Neuronal stem cell (in vitro differentiated cells): ENCODE measurements at regions not wholly inside any gene's neighbourhood (a gene's known extent, or its start where the extent isn't known, plus 50 kb on each side); places are given as distances from the start of the nearest gene placed in this dataset.

ENCODE experiments used
- DNase-seq: peaks from one replicate; pipeline ENCODE4 v3.0.0-alpha.2; 2013; ENCODE audit warnings: low spot score
- H2AFZ ChIP-seq: one replicate; pipeline ENCODE4 v1.6.1; 2013; ENCODE audit warnings: mild to moderate bottlenecking, low read length, inconsistent platforms
- H2AK5ac ChIP-seq: 2 replicates; pipeline ENCODE4 v1.6.1; 2013; ENCODE audit warnings: low read depth, mild to moderate bottlenecking, inconsistent platforms, low read length, moderate library complexity, mixed read lengths
- H2BK120ac ChIP-seq: 2 replicates; pipeline ENCODE4 v1.6.1; 2013; ENCODE audit warnings: low read depth, mild to moderate bottlenecking, inconsistent platforms, low read length, moderate library complexity, mixed read lengths
- H2BK12ac ChIP-seq: one replicate; pipeline ENCODE4 v1.6.1; 2013; ENCODE audit warnings: low read length, inconsistent platforms
- H2BK15ac ChIP-seq: 2 replicates; pipeline ENCODE4 v1.6.1; 2013; ENCODE audit warnings: mild to moderate bottlenecking, low read length, inconsistent platforms, mixed read lengths
- H2BK5ac ChIP-seq: one replicate; pipeline ENCODE4 v1.6.1; 2013; ENCODE audit warnings: inconsistent platforms, mild to moderate bottlenecking, low read length, moderate library complexity
- H3K14ac ChIP-seq: one replicate; pipeline ENCODE4 v1.6.1; 2013; ENCODE audit warnings: low read length, inconsistent platforms
- H3K18ac ChIP-seq: 2 replicates; pipeline ENCODE4 v1.6.1; 2013; ENCODE audit warnings: low read length, inconsistent platforms
- H3K23ac ChIP-seq: 2 replicates; pipeline ENCODE4 v1.6.1; 2013; ENCODE audit warnings: low read depth, mild to moderate bottlenecking, mixed read lengths, low read length, inconsistent platforms; ENCODE audit not compliant: poor library complexity
- H3K27ac ChIP-seq: replicated peaks from 3 replicates; pipeline ENCODE4 v1.5.1; 2013; ENCODE audit warnings: low read length, inconsistent platforms
- H3K27me3 ChIP-seq, 3 experiments: 2 replicates each; pipeline ENCODE4 v1.6.1; 2013; ENCODE audit warnings: low read length in 3 of 3, mild to moderate bottlenecking in 2 of 3, inconsistent platforms in 1 of 3, low read depth in 1 of 3, mixed read lengths in 1 of 3, moderate library complexity in 1 of 3; ENCODE audit not compliant: control insufficient read depth in 3 of 3, insufficient read depth in 3 of 3
- H3K36me3 ChIP-seq, 2 donors: replicated peaks in 1 of 2; 2 replicates each; pipeline ENCODE4 v1.6.1; 2013; ENCODE audit warnings: low read length in 2 of 2; ENCODE audit not compliant: control insufficient read depth in 2 of 2, insufficient read depth in 2 of 2
- H3K4ac ChIP-seq: 2 replicates; pipeline ENCODE4 v1.6.1; 2013; ENCODE audit warnings: inconsistent platforms, mild to moderate bottlenecking, low read length, moderate library complexity
- H3K4me1 ChIP-seq, 2 donors: 1 replicate in 1 of 2; 2 replicates in 1 of 2; pipeline ENCODE4 v1.6.1; 2013; ENCODE audit warnings: low read length in 2 of 2, low read depth in 1 of 2; ENCODE audit not compliant: control insufficient read depth in 2 of 2, insufficient read depth in 1 of 2
- H3K4me2 ChIP-seq: one replicate; pipeline ENCODE4 v1.6.1; 2013; ENCODE audit warnings: mild to moderate bottlenecking, low read length, inconsistent platforms; ENCODE audit not compliant: insufficient read depth, poor library complexity, severe bottlenecking
- H3K4me3 ChIP-seq, 2 donors: 2 replicates each; pipeline ENCODE4 v1.5.1; 2013; ENCODE audit warnings: low read length in 2 of 2, mild to moderate bottlenecking in 2 of 2, inconsistent platforms in 1 of 2, moderate library complexity in 1 of 2
- H3K79me1 ChIP-seq: one replicate; pipeline ENCODE4 v1.6.1; 2013; ENCODE audit warnings: low read depth, mild to moderate bottlenecking, inconsistent platforms, low read length, moderate library complexity
- H3K9ac ChIP-seq: one replicate; pipeline ENCODE4 v1.6.1; 2013; ENCODE audit warnings: mild to moderate bottlenecking, low read depth, low read length, inconsistent platforms; ENCODE audit not compliant: poor library complexity
- H3K9me3 ChIP-seq, 2 donors: replicated peaks in 1 of 2; 2 replicates each; pipeline versions ENCODE3 to v1.6.1; 2013; ENCODE audit warnings: low read length in 2 of 2, mild to moderate bottlenecking in 2 of 2, inconsistent platforms in 1 of 2, low read depth in 1 of 2, mixed read lengths in 1 of 2, moderate library complexity in 1 of 2; ENCODE audit not compliant: control insufficient read depth in 2 of 2, insufficient read depth in 1 of 2
- H4K8ac ChIP-seq: one replicate; pipeline ENCODE4 v1.6.1; 2013; ENCODE audit warnings: low read depth, mild to moderate bottlenecking, inconsistent platforms, low read length, moderate library complexity
- H4K91ac ChIP-seq: one replicate; pipeline ENCODE4 v1.6.1; 2013; ENCODE audit warnings: low read length, low read depth, mild to moderate bottlenecking, inconsistent platforms; ENCODE audit not compliant: poor library complexity
- WGBS, 2 donors: extraction: QIAGEN DNeasy Blood & Tissue Kit; methylation state at CpG; one replicate each; pipeline ENCODE4 v1.1.7; 2013; ENCODE audit warnings: missing lambda C conversion rate in 2 of 2, mixed read lengths in 1 of 2; ENCODE audit not compliant: insufficient read length in 2 of 2, insufficient replicate concordance in 1 of 2; ENCODE audit errors: extremely low coverage in 2 of 2; 5-methylcytosine and 5-hydroxymethylcytosine counted together

DNA sequence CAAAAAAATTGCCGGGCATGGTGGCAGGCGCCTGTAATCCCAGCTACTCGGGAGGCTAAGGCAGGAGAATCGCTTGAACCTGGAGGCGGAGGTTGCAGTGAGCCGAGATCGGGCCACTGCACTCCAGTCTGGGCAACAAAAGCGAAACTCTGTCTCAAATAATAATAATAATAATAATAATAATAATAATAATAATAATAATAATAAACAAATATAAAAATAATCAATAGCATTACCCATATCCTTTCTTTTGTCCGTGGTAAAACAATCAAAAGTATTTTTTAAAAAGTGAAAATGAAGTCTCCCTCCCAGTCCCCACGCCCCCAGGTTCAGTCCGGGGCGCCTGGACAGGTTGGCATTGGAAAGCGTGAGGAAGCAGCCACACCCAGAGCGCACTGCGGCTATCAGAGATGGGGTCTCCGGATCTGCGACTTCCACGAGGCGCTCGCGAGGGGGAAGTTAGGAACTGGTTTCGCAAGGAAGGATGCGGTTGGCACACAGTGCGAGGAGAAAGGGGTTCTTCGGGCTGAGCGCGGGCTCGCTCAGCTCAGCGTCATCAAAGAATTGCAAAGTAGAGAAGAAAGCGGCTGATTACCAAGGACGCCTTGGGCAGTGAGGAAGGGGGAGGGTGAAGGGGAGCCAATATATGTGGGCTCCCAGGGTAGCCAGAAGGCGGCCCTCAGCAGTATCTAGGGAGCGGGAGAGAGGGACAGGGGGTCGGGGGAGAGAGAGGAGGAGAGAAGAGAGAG, 69.5 kb upstream of the EPHB3 start:
- Histone ChIP-seq H3K4me1 (no peaks in the 10 kb centered on the region), H2AK5ac (no peak overlapping the region), H4K8ac (no peak overlapping the region), H3K36me3 (no peaks in the 10 kb centered on the region), H3K9me3 (peaks cover 0 to 3% of the 10 kb centered on the region in 2 donors), H3K4ac (no peak overlapping the region), H3K14ac (no peak overlapping the region), H3K9ac (no peak overlapping the region), H3K23ac (peak overlapping the region; percentile 67), H2BK120ac (no peak overlapping the region), H4K91ac (no peak overlapping the region), H2AFZ (no peak overlapping the region), H3K27me3 (peaks cover 6 to 61% (median 42%) of the 10 kb centered on the region in 3 experiments), H2BK12ac (no peak overlapping the region), H3K4me3 (peak overlapping the region in 1 of 2 donors; percentile 68), H2BK15ac (no peak overlapping the region), H3K4me2 (no peak overlapping the region), H3K18ac (no peak overlapping the region), H3K27ac (no peak overlapping the region), H3K79me1 (no peaks in the 10 kb centered on the region), H2BK5ac (no peak overlapping the region)
- WGBS, 2 donors = no CpG with 5 or more reads among the region's 34 CpGs
- no peak for DNase-seq

DNA sequence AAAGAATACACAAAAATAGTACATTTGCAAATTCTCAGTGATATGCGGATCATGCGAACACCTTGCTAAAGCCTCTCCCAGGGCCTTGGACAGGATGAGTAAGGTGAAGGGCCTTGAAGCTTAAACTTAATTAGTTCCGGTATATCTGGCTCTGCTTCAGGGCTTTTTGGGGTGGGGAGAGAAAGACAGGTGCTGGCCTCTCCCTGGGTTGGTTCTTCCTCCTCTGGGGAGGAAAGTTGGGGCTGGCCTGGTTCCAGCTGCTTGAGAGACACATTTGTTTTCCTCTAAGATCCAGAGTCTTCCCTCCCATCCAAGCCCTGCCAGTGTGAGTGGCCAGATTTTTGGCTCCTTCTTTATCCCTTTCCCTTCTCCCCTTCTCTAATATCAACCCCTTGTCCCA, 64.7 kb upstream of the EPHB3 start:
- Histone ChIP-seq H2BK15ac (no peak overlapping the region), H3K4me2 (no peak overlapping the region), H4K8ac (no peak overlapping the region), H3K9me3 (peaks cover under 1 to 3% of the 10 kb centered on the region in 2 donors), H2AK5ac (no peak overlapping the region), H3K36me3 (no peaks in the 10 kb centered on the region), H2BK12ac (no peak overlapping the region), H2AFZ (no peak overlapping the region), H3K79me1 (no peaks in the 10 kb centered on the region), H3K27me3 (peaks cover 3 to 26% (median 17%) of the 10 kb centered on the region in 3 experiments), H3K9ac (no peak overlapping the region), H3K18ac (no peak overlapping the region), H3K4me1 (peaks cover 0 to 3% of the 10 kb centered on the region in 2 donors), H3K23ac (no peak overlapping the region), H2BK5ac (no peak overlapping the region), H3K4ac (no peak overlapping the region), H3K4me3 (no peak overlapping the region), H2BK120ac (no peak overlapping the region), H4K91ac (no peak overlapping the region), H3K14ac (no peak overlapping the region), H3K27ac (no peak overlapping the region)
- no CpG with 5 or more reads among the region's 3 CpGs for WGBS, 2 donors
- no peak for DNase-seq

DNA sequence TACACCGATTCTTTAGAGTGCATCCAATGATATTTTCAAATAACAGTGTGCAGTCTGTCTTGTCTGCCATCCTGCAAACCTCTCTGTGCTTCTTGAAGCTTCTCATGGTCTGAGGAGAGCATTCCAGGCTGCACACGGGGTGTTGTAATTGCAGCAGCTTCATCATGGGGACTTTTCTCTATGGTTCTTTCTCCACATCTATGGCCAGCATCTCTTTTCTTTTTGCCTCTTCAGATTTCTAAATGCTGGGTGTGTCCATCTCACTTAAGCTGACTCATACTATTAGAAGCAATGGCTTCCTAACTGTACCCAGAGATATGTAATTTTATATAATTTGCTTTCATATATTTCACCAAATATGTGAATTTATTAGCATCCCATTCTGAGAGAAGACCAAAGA, 63.8 kb upstream of the EPHB3 start:
- Histone ChIP-seq H2BK15ac (no peak overlapping the region), H3K9me3 (peaks cover 3 to 5% of the 10 kb centered on the region in 2 donors), H3K4me2 (no peak overlapping the region), H3K4me3 (no peak overlapping the region), H3K36me3 (no peaks in the 10 kb centered on the region), H3K79me1 (no peaks in the 10 kb centered on the region), H2AFZ (no peak overlapping the region), H2BK12ac (no peak overlapping the region), H3K27ac (no peak overlapping the region), H2BK120ac (no peak overlapping the region), H3K4me1 (peaks cover 0 to 3% of the 10 kb centered on the region in 2 donors), H3K4ac (no peak overlapping the region), H4K91ac (no peak overlapping the region), H2AK5ac (no peak overlapping the region), H3K18ac (no peak overlapping the region), H2BK5ac (no peak overlapping the region), H3K27me3 (peaks cover 3 to 19% (median 11%) of the 10 kb centered on the region in 3 experiments), H3K23ac (no peak overlapping the region), H3K14ac (no peak overlapping the region), H3K9ac (no peak overlapping the region), H4K8ac (no peak overlapping the region)
- no peak for DNase-seq
- WGBS, 2 donors = no CpG with 5 or more reads among the region's 2 CpGs

DNA sequence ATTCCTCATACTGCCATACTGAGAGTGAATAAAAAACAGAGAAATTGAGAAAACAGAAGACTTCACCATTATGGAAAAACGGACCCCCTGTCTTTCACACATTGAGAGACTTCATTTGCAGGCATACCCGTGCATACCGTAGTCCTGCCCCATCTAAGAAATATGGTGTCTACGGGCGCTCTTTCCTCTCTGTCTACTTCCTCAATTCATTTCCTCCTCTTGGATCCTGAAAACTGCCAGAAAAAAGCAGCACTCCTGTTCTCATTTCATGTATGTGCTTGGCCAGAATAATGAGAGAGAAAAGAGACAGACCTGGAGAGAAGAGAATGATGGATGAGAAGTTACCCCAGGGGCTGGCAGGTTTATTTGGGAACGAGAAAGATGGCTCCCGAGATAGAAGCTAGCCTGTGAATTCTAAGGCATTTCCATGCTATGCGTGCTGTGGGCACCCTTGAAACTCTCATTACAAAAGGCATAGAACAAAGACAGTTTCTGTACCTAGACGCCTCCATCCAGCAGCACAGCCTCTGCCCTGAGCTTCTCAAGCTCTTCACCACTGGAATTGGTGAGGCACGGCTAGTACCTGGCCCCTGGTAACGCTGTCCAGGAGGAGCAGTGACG, 62.5 kb upstream of the EPHB3 start:
- H3K18ac ChIP-seq = peak overlapping the region; percentile 35
- peak overlapping the region; percentile 68 for H2BK15ac ChIP-seq
- H3K23ac ChIP-seq = peak overlapping the region; percentile 76
- WGBS, 2 donors = no CpG with 5 or more reads among the region's 12 CpGs
- no peaks in the 10 kb centered on the region for H3K79me1 ChIP-seq
- peaks cover 0 to 9% (median 1%) of the 10 kb centered on the region in 3 experiments for H3K27me3 ChIP-seq
- no peak for DNase-seq
- no peak overlapping the region for H4K91ac ChIP-seq
- no peak overlapping the region for H3K14ac ChIP-seq
- H3K4me2 ChIP-seq = no peak overlapping the region
- peaks cover 0 to 3% of the 10 kb centered on the region in 2 donors for H3K4me1 ChIP-seq
- H2BK120ac ChIP-seq = no peak overlapping the region
- H3K36me3 ChIP-seq = no peaks in the 10 kb centered on the region
- H3K4me3 ChIP-seq = peak overlapping the region in 1 of 2 donors; percentile 60
- H4K8ac ChIP-seq = no peak overlapping the region
- peaks cover 0 to 5% of the 10 kb centered on the region in 2 donors for H3K9me3 ChIP-seq
- H3K9ac ChIP-seq = no peak overlapping the region
- no peak overlapping the region for H3K4ac ChIP-seq
- H2AK5ac ChIP-seq = peak overlapping the region; percentile 47
- no peak overlapping the region for H3K27ac ChIP-seq
- H2BK5ac ChIP-seq = peak overlapping the region; percentile 18
- no peak overlapping the region for H2AFZ ChIP-seq
- H2BK12ac ChIP-seq = peak overlapping the region; percentile 43
